GM08714 (cell line): ENCODE measurements at regions not wholly inside any gene's neighbourhood (a gene's known extent, or its start where the extent isn't known, plus 50 kb on each side); places are given as distances from the start of the nearest gene placed in this dataset.

Experiments used
- H3K4me3 ChIP-seq: fragments of 200-500 bp; sonication (Bioruptor generic); 2 replicates; pipeline ENCODE4 v1.5.1; 2014; ENCODE audit warnings: mild to moderate bottlenecking, low read length, inconsistent platforms
- ZNF274 ChIP-seq: IDR thresholded peaks from 2 replicates; pipeline ENCODE4 v1.6.1; 2012; ENCODE audit warnings: mild to moderate bottlenecking, low read depth, low read length

GRCh38 chr5:124670722-124671184 lies 75.7 kb downstream of the ZNF608 start:
- TF ChIP-seq ZNF274 = no peak
- H3K4me3 ChIP-seq = no peak overlapping the region

DNA sequence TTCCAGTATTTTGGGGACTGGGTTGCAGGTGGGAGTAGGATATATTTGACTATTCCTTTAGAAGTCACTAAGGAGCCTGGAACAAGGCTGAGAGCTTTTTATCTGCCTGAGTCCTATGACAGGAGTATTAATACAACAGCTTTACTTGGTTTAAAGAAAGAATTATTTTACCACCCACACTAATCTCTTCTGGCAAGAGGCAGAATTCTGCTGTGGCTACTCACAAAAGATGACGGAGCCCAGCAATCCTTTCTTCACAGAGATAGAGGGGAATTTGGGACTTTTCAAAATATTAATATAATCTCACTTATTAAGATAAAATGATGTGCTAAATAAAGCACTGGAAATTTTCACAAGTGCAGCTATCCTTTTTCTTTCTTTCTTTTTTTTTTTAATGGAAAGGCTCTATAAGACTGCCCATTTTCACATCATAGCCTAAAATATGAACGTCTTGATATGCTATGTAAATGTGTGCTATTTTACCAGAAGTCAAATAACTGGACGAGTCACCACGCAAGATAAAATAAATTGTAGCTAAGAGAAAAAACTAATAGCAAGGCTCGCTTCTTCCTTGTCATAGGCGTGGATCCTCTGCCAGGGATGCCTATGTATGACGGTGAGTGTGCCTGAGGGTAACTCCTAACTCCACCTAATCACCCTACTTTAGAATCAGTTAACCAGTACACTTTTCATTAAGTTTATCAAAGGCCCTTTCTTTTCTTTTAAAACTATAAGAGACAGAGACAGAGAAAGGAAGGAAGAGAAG lies 76.3 kb downstream of the ZNF608 start:
- no peak overlapping the region for H3K4me3 ChIP-seq
- no peak for TF ChIP-seq ZNF274

GRCh38 chr5:124669300-124669648 lies 77.2 kb downstream of the ZNF608 start:
- no peak overlapping the region for H3K4me3 ChIP-seq
- TF ChIP-seq ZNF274 = no peak

- H3K4me3 ChIP-seq = no peak overlapping the region
- TF ChIP-seq ZNF274 = no peak
These were observed 77.8 kb downstream of the ZNF608 start for GRCh38 chr5:124668353-124669299.

DNA sequence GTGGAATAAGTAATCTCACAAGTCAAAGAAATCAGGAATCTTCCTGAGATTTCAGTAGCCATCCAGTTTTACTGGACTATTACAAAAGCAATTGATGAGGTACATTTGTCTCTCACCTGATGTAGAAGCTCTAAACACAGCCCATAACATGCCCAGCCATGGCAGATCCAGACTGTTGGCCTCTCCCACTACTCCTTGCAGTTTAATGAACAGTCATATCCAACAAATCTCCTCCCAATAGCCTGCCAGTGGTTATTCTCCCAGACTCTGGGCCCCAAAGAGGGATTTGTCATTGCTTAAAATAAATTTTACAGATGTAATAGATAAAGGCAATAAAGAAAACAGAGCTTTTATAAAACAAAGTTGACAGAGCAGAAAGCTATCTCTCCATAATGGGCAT lies 80.8 kb downstream of the ZNF608 start:
- H3K4me3 ChIP-seq = no peak overlapping the region
- no peak for TF ChIP-seq ZNF274

DNA sequence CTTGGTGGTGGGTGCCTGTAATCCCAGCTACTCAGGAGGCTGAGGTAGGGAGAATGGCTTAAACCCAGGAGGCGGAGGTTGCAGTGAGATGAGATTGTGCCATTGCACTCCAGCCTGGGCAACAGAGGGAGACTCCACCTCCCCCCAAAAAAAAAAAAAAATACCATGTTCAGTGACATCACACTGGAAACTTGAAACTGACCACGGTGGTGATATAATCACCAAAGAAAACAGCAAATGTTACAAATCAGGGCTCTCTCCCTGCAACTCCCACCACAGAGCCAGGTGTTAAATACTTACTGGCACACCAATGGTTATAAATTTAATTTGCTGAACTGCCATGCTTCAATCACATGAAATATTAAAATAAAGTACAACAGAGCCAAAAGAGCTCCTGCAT lies 81.4 kb downstream of the ZNF608 start:
- TF ChIP-seq ZNF274 = no peak
- H3K4me3 ChIP-seq = no peak overlapping the region

DNA sequence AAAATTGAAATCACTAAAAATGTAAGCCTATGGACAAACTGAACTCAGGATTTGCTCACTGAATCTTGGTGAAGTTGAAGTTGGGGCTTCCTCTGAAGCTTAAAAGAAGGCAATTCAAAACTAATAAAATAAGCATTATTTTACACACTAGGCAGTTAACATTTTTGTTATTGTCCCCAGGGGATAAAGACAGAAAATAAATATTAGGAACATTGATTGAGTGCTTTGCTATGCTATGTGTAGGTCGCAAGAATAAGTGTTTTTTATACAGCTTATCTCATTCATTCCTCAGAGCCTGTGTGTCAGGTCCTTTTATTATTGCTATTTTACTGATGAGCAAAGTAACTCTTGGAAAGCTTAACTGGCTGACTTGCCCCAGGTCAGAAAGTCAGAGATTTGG lies 82.2 kb downstream of the ZNF608 start:
- TF ChIP-seq ZNF274 = no peak
- no peak overlapping the region for H3K4me3 ChIP-seq

DNA sequence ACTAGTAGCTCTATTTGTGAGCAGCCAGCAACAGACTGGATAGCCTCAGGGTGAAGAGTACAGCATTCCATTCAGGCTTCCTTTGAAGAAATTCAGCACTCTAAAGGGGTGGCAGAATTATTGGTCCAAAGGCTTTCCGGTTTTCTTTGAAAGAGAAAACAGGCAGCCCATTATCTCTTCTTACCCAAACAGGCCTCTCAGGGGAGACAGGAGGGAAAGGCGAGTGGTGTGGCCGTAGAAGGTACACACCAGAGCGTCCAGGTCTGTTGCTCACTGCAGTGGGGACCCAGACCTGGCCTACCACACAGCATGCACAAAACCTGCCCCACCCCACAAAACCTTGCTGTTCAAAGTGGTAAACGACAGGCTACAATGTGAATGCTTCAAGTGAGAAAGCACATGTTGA lies 83.3 kb downstream of the ZNF608 start:
- no peak for TF ChIP-seq ZNF274
- no peak overlapping the region for H3K4me3 ChIP-seq

- TF ChIP-seq ZNF274 = no peak
- H3K4me3 ChIP-seq = no peak overlapping the region
These were observed 84.2 kb downstream of the ZNF608 start for GRCh38 chr5:124662181-124662781.

GRCh38 chr5:124661317-124662141 lies 84.9 kb downstream of the ZNF608 start:
- no peak overlapping the region; the same call in 1 of the 2 replicates for H3K4me3 ChIP-seq
- no peak for TF ChIP-seq ZNF274

GRCh38 chr5:124660229-124661093 lies 86.0 kb downstream of the ZNF608 start:
- H3K4me3 ChIP-seq = no peak overlapping the region
- TF ChIP-seq ZNF274 = no peak

DNA sequence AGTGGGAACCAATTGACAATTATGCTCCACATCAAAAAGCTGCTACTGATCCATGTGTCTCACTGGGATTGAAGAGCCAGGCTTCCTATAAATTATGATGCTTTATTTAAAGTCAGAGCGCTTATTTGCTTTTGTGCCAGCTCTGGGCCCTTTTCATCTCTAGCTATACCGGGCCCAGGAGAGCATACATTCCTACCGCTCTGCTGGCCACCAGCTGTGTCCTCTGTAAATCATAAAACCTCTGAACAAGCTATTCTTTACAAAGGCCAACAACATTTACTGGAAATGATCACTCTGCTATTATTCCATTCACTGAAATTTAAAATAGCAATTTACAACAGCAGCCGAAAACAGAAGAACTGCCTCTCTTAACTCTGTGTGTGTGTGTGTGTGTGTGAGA lies 86.6 kb downstream of the ZNF608 start:
- TF ChIP-seq ZNF274 = no peak
- no peak overlapping the region for H3K4me3 ChIP-seq
